Adipocyte (in vitro differentiated cells): ENCODE measurements at regions not wholly inside any gene's neighbourhood (a gene's known extent, or its start where the extent isn't known, plus 50 kb on each side); places are given as distances from the start of the nearest gene placed in this dataset.

Experiments used
- DNase-seq: peaks from one replicate; pipeline ENCODE4 v3.0.0-alpha.2; 2015; ENCODE audit warnings: low read depth
- H3K27me3 ChIP-seq: replicated peaks from 2 replicates; pipeline ENCODE4 v1.7.0; 2013; ENCODE audit warnings: mild to moderate bottlenecking, low read length, moderate library complexity; ENCODE audit not compliant: control insufficient read depth, insufficient read depth
- H3K36me3 ChIP-seq: 2 replicates; pipeline ENCODE4 v1.7.0; 2013; ENCODE audit warnings: low read length, mild to moderate bottlenecking, moderate library complexity; ENCODE audit not compliant: control insufficient read depth, insufficient read depth, severe bottlenecking
- H3K4me1 ChIP-seq: 2 replicates; pipeline ENCODE4 v1.7.0; 2013; ENCODE audit warnings: mild to moderate bottlenecking, low read length, moderate library complexity; ENCODE audit not compliant: control insufficient read depth, insufficient read depth
- H3K4me3 ChIP-seq: 2 replicates; pipeline ENCODE4 v1.7.0; 2013; ENCODE audit warnings: mild to moderate bottlenecking, low read length, moderate library complexity
- H3K9ac ChIP-seq: 2 replicates; pipeline ENCODE4 v1.7.0; 2013; ENCODE audit warnings: mild to moderate bottlenecking, low read length, moderate library complexity
- H3K9me3 ChIP-seq: 2 replicates; pipeline ENCODE4 v1.7.0; 2013; ENCODE audit warnings: mild to moderate bottlenecking, low read length, moderate library complexity; ENCODE audit not compliant: control insufficient read depth

DNA sequence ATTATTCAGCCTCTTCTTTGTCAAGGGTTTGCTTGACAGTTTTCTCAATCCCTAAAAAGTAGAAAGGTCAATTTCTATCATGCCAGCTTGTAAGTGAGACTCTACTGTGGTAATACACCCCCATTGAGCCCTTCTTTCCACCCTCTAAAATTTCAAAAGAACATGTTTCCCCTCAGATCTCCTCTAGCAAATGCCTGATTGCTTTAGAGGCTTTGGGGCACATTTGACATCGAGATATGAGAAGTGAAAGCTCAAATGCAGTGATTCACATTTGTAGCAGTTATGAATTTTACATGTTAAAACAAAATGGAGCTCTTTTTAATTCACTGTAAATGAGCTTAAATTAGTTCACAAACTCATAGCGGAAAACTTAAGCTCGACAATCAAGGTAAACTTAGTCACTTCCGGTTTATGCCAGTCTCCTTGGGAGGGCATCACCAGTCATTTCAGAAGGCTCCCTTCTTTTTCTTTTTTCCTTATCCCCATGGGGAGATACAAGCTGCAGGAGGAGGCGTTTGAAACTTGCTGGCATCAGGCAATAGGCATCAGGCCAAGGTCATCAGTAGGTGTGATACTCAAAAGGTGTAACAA lies 55.3 kb upstream of the ADO start:
- Histone ChIP-seq H3K4me3 (no peak overlapping the region), H3K27me3 (no peaks in the 10 kb centered on the region), H3K9me3 (no peaks in the 10 kb centered on the region), H3K4me1 (peaks cover 9% of the 10 kb centered on the region), H3K9ac (no peak overlapping the region), H3K36me3 (no peaks in the 10 kb centered on the region)
- no peak for DNase-seq
